GM18502 (cell line): ENCODE measurements at regions not wholly inside any gene's neighbourhood (a gene's known extent, or its start where the extent isn't known, plus 50 kb on each side); places are given as distances from the start of the nearest gene placed in this dataset.
"Not testable (repeated sequence)": the region's sequence is repeated elsewhere in the genome, so short reads cannot be mapped to it uniquely, and the experiment has no call there.

ENCODE experiments used
- ATAC-seq: cut with Tn5 transposase; IDR thresholded peaks from one replicate; pipeline ENCODE4 v1.9.1; 2021; ENCODE audit warnings: mild to moderate bottlenecking; ENCODE audit not compliant: unreplicated experiment, poor library complexity

GRCh38 chr15:22196423-22196822 lies 116.1 kb downstream of the OR4M2 start:
- not testable (repeated sequence) for ATAC-seq

- not testable (repeated sequence) for ATAC-seq
Observed at GRCh38 chr15:22200417-22200816, 120.1 kb downstream of the OR4M2 start.

- ATAC-seq = not testable (repeated sequence)
Observed at GRCh38 chr15:22201993-22202659, 121.8 kb downstream of the OR4M2 start.

GRCh38 chr15:22203208-22203607 lies 122.9 kb downstream of the OR4M2 start:
- peak; percentile 69 for ATAC-seq

- ATAC-seq = not testable (repeated sequence)
Observed at GRCh38 chr15:22209086-22209485, 128.8 kb downstream of the OR4M2 start.

GRCh38 chr15:22222596-22222995 lies 142.3 kb downstream of the OR4M2 start:
- not testable (repeated sequence) for ATAC-seq

- ATAC-seq = no peak
Observed at GRCh38 chr15:22224241-22224671, 143.9 kb downstream of the OR4M2 start.

GRCh38 chr15:22224961-22225360 lies 144.6 kb downstream of the OR4M2 start:
- ATAC-seq = not testable (repeated sequence)

GRCh38 chr15:22226034-22226790 lies 145.9 kb downstream of the OR4M2 start:
- no peak for ATAC-seq

GRCh38 chr15:22227411-22228100 lies 147.2 kb downstream of the OR4M2 start:
- no peak for ATAC-seq

- ATAC-seq = no peak
Observed at GRCh38 chr15:22228101-22228762, 147.9 kb downstream of the OR4M2 start.

- no peak for ATAC-seq
Observed at GRCh38 chr15:22229990-22230819, 149.9 kb downstream of the OR4M2 start.

- no peak for ATAC-seq
Observed at GRCh38 chr15:22231603-22232002, 151.3 kb downstream of the OR4M2 start.

- ATAC-seq = no peak
Observed at GRCh38 chr15:22232675-22233074, 152.3 kb downstream of the OR4M2 start.

- ATAC-seq = not testable (repeated sequence)
Observed at GRCh38 chr15:22235261-22235930, 155.1 kb downstream of the OR4M2 start.

GRCh38 chr15:22236469-22236868 lies 156.1 kb downstream of the OR4M2 start:
- ATAC-seq = no peak

- no peak for ATAC-seq
Observed at GRCh38 chr15:22237891-22238275, 157.6 kb downstream of the OR4M2 start.

GRCh38 chr15:22238276-22238958 lies 158.1 kb downstream of the OR4M2 start:
- ATAC-seq = not testable (repeated sequence)
